H1 (cell line): ENCODE measurements at regions not wholly inside any gene's neighbourhood (a gene's known extent, or its start where the extent isn't known, plus 50 kb on each side); places are given as distances from the start of the nearest gene placed in this dataset.

Experiments used
- CTCF ChIA-PET: fragments of 300-600 bp; sonication (Branson Sonifier 250); formaldehyde crosslinking; loops from one replicate; lab custom pipeline; 2021; ENCODE audit not compliant: partially characterized antibody; lab: Charles Lee
- POLR2A ChIA-PET: fragments of 300-600 bp; sonication (Branson Sonifier 250); formaldehyde crosslinking; loops from one replicate; lab custom pipeline; 2021; ENCODE audit warnings: inconsistent platforms; ENCODE audit not compliant: partially characterized antibody; lab: Charles Lee
- DNase-seq, 2 experiments: peaks; one replicate each; pipeline versions ENCODE4 v3.0.0 to v3.0.0-alpha.2; 2010 to 2022; ENCODE audit warnings: low spot score in 2 of 2, low read depth in 1 of 2, mixed read lengths in 1 of 2
- FAIRE-seq: peaks from 2 replicates; lab custom pipeline; 2011; peaks lifted over from hg19 to GRCh38; lab: Jason Lieb, UNC
- H2AFZ ChIP-seq: 2 replicates; pipeline ENCODE4 v1.8.1; 2012; ENCODE audit warnings: low read length, inconsistent platforms
- H2AK5ac ChIP-seq: 2 replicates; pipeline ENCODE4 v1.6.1; 2013; ENCODE audit warnings: low read depth, low read length
- H2BK120ac ChIP-seq: replicated peaks from 2 replicates; pipeline ENCODE3; 2013; ENCODE audit warnings: low read depth, low read length, inconsistent platforms
- H2BK12ac ChIP-seq: 2 replicates; pipeline ENCODE4 v1.6.1; 2013; ENCODE audit warnings: low read depth, low read length
- H2BK15ac ChIP-seq: 2 replicates; pipeline ENCODE4 v1.6.1; 2013; ENCODE audit warnings: low read length
- H2BK20ac ChIP-seq: 2 replicates; pipeline ENCODE4 v1.6.1; 2013; ENCODE audit warnings: low read length
- H2BK5ac ChIP-seq: 2 replicates; pipeline ENCODE4 v1.6.1; 2013; ENCODE audit warnings: low read depth, low read length
- H3K14ac ChIP-seq: 2 replicates; pipeline ENCODE4 v1.6.1; 2013; ENCODE audit warnings: inconsistent platforms; ENCODE audit not compliant: insufficient read length
- H3K18ac ChIP-seq: 2 replicates; pipeline ENCODE4 v1.6.1; 2013; ENCODE audit warnings: low read length; ENCODE audit errors: extremely low read depth
- H3K23ac ChIP-seq: 2 replicates; pipeline ENCODE4 v1.6.1; 2013; ENCODE audit warnings: inconsistent platforms; ENCODE audit not compliant: insufficient read length
- H3K23me2 ChIP-seq: 2 replicates; pipeline ENCODE4 v1.6.1; 2013; ENCODE audit warnings: low read depth, low read length
- H3K27ac ChIP-seq: 2 replicates; pipeline ENCODE4 v1.6.1; 2011; ENCODE audit warnings: low read depth, low read length, inconsistent platforms
- H3K27me3 ChIP-seq, 4 experiments: replicated peaks in 1 of 4; 1 replicate in 1 of 4; 2 replicates in 3 of 4; pipeline versions ENCODE4 v1.6.1 to v1.8.1; 2011 to 2013; ENCODE audit warnings: low read length in 3 of 4, mild to moderate bottlenecking in 3 of 4, inconsistent platforms in 2 of 4, mixed read lengths in 2 of 4, moderate library complexity in 1 of 4; ENCODE audit not compliant: control insufficient read depth in 3 of 4, insufficient read depth in 3 of 4; ENCODE audit errors: extremely low read depth in 1 of 4
- H3K36me3 ChIP-seq, 4 experiments: 2 replicates each; pipeline versions ENCODE4 v1.6.1 to v1.8.1; 2011 to 2013; ENCODE audit warnings: mild to moderate bottlenecking in 4 of 4, low read length in 3 of 4, moderate library complexity in 2 of 4, control low read depth in 1 of 4, inconsistent platforms in 1 of 4; ENCODE audit not compliant: insufficient read depth in 4 of 4, control insufficient read depth in 2 of 4
- H3K4ac ChIP-seq: replicated peaks from 2 replicates; pipeline ENCODE3; 2013; ENCODE audit warnings: low read length, low read depth, mixed read lengths, inconsistent platforms; ENCODE audit not compliant: insufficient read length
- H3K4me1 ChIP-seq, 4 experiments: replicated peaks in 1 of 4; 1 replicate in 1 of 4; 2 replicates in 3 of 4; pipeline versions ENCODE4 v1.6.1 to v1.8.1; 2011 to 2013; ENCODE audit warnings: low read length in 3 of 4, inconsistent platforms in 2 of 4, mixed read lengths in 1 of 4; ENCODE audit not compliant: insufficient read depth in 4 of 4, control insufficient read depth in 3 of 4
- H3K4me2 ChIP-seq, 2 experiments: 2 replicates each; pipeline versions ENCODE4 v1.6.1 to v1.8.1; 2011 to 2013; ENCODE audit warnings: low read depth in 2 of 2, low read length in 2 of 2, control low read depth in 1 of 2, inconsistent platforms in 1 of 2, mild to moderate bottlenecking in 1 of 2; ENCODE audit not compliant: insufficient read depth in 1 of 2
- H3K4me3 ChIP-seq, 4 experiments: fragments of 200-600, 300-600 bp in 1 of 4; sonication (generic), shearing (Covaris generic), sonication (Bioruptor Twin) in 1 of 4; 2 replicates each; pipeline versions ENCODE4 v1.5.1 to v1.8.1; 2011 to 2016; ENCODE audit warnings: low read length in 4 of 4, low read depth in 3 of 4, control low read depth in 2 of 4, inconsistent platforms in 2 of 4, mild to moderate bottlenecking in 2 of 4, mixed read lengths in 1 of 4, moderate library complexity in 1 of 4; ENCODE audit not compliant: insufficient read depth in 2 of 4; ENCODE audit errors: extremely low read depth in 1 of 4
- H3K56ac ChIP-seq: replicated peaks from 2 replicates; pipeline ENCODE3; 2013; ENCODE audit warnings: low read depth, mild to moderate bottlenecking, mixed read lengths, low read length, inconsistent platforms; ENCODE audit not compliant: insufficient read length
- H3K79me1 ChIP-seq: 2 replicates; pipeline ENCODE4 v1.6.1; 2013; ENCODE audit warnings: low read depth, low read length, control low read depth
- H3K79me2 ChIP-seq, 2 experiments: 2 replicates each; pipeline versions ENCODE4 v1.6.1 to v1.8.1; 2012 to 2013; ENCODE audit warnings: low read length in 2 of 2, mild to moderate bottlenecking in 2 of 2, inconsistent platforms in 1 of 2; ENCODE audit not compliant: insufficient read depth in 2 of 2, control insufficient read depth in 1 of 2
- H3K9ac ChIP-seq, 4 experiments: replicated peaks in 1 of 4; 1 replicate in 1 of 4; 2 replicates in 3 of 4; pipeline versions ENCODE4 v1.6.1 to v1.8.1; 2011 to 2013; ENCODE audit warnings: low read depth in 3 of 4, low read length in 3 of 4, control low read depth in 2 of 4, mild to moderate bottlenecking in 2 of 4, moderate library complexity in 2 of 4, inconsistent platforms in 1 of 4; ENCODE audit errors: extremely low read depth in 1 of 4
- H3K9me3 ChIP-seq, 2 experiments: 2 replicates each; pipeline versions ENCODE4 v1.6.1 to v1.8.1; 2012 to 2013; ENCODE audit warnings: mild to moderate bottlenecking in 2 of 2, moderate library complexity in 2 of 2, control low read depth in 1 of 2, inconsistent platforms in 1 of 2, low read depth in 1 of 2, low read length in 1 of 2, mixed read lengths in 1 of 2; ENCODE audit not compliant: insufficient read depth in 2 of 2
- H4K20me1 ChIP-seq, 2 experiments: replicated peaks in 1 of 2; 2 replicates each; pipeline versions ENCODE3 to v1.8.1; 2011 to 2013; ENCODE audit warnings: inconsistent platforms in 2 of 2, low read length in 2 of 2, mild to moderate bottlenecking in 1 of 2; ENCODE audit not compliant: insufficient read depth in 2 of 2, control insufficient read depth in 1 of 2
- H4K5ac ChIP-seq: 2 replicates; pipeline ENCODE4 v1.6.1; 2013; ENCODE audit warnings: low read length, low read depth, mixed read lengths, inconsistent platforms; ENCODE audit not compliant: insufficient read length
- H4K8ac ChIP-seq: 2 replicates; pipeline ENCODE4 v1.8.0; 2013; ENCODE audit warnings: mild to moderate bottlenecking, moderate library complexity, low read length, inconsistent platforms; ENCODE audit not compliant: insufficient read depth; ENCODE audit errors: extremely low read depth
- H4K91ac ChIP-seq: replicated peaks from 2 replicates; pipeline ENCODE3; 2013; ENCODE audit warnings: low read length, mixed read lengths, inconsistent platforms; ENCODE audit not compliant: insufficient read length
- ATF3 ChIP-seq: IDR thresholded peaks from 2 replicates; pipeline ENCODE4 v1.6.1; 2011; ENCODE audit warnings: low read depth, mild to moderate bottlenecking, low read length; ENCODE audit not compliant: insufficient read depth
- CBX8 ChIP-seq: fragments of 300-800, 300-1000 bp; sonication (generic); IDR thresholded peaks from 2 replicates; pipeline ENCODE4 v1.7.1; 2016; ENCODE audit warnings: low read depth, low read length, borderline replicate concordance
- CHD1 ChIP-seq: IDR thresholded peaks from 2 replicates; pipeline ENCODE4 v1.6.1; 2012; ENCODE audit warnings: low read depth, low read length, improper control_type of control experiment
- CTBP2 ChIP-seq: IDR thresholded peaks from 2 replicates; pipeline ENCODE4 v1.7.0; 2011; ENCODE audit warnings: borderline replicate concordance, mild to moderate bottlenecking, moderate library complexity, mixed read lengths, low read length; ENCODE audit not compliant: insufficient read depth, insufficient read length
- EZH2 ChIP-seq: fragments of 200-600 bp; sonication (generic); IDR thresholded peaks from 2 replicates; pipeline ENCODE4 v1.7.1; 2012; ENCODE audit warnings: low read depth, mild to moderate bottlenecking, moderate library complexity, low read length, inconsistent platforms; ENCODE audit not compliant: severe bottlenecking
- POLR2A ChIP-seq, 2 experiments: IDR thresholded peaks; 1 replicate in 1 of 2; 2 replicates in 1 of 2; pipeline ENCODE4 v1.6.1; 2011; ENCODE audit warnings: low read depth in 2 of 2, low read length in 2 of 2, mild to moderate bottlenecking in 2 of 2; ENCODE audit errors: control extremely low read depth in 1 of 2
- RAD21 ChIP-seq, 2 experiments: IDR thresholded peaks in 1 of 2; conservative IDR thresholded peaks in 1 of 2; 2 replicates each; pipeline ENCODE4 v1.6.1; 2011; ENCODE audit warnings: low read depth in 2 of 2, low read length in 2 of 2, improper control_type of control experiment in 1 of 2, inconsistent platforms in 1 of 2, mild to moderate bottlenecking in 1 of 2, moderate library complexity in 1 of 2
- RBBP5 ChIP-seq: IDR thresholded peaks from 2 replicates; pipeline ENCODE4 v1.7.1; 2012; ENCODE audit warnings: low read depth, mild to moderate bottlenecking, inconsistent platforms, low read length, moderate library complexity, borderline replicate concordance
- RFX5 ChIP-seq: IDR thresholded peaks from 2 replicates; pipeline ENCODE4 v1.6.1; 2011; ENCODE audit warnings: low read depth, low read length, improper control_type of control experiment, borderline replicate concordance
- SIN3A ChIP-seq, 2 experiments: IDR thresholded peaks in 1 of 2; conservative IDR thresholded peaks in 1 of 2; 2 replicates each; pipeline ENCODE4 v1.6.1; 2011 to 2012; ENCODE audit warnings: low read length in 2 of 2, improper control_type of control experiment in 1 of 2, low read depth in 1 of 2, mild to moderate bottlenecking in 1 of 2
- SUZ12 ChIP-seq: fragments of 200-600 bp; sonication (generic); IDR thresholded peaks from 2 replicates; pipeline ENCODE4 v1.6.1; 2012; ENCODE audit warnings: mild to moderate bottlenecking, inconsistent platforms, low read length, moderate library complexity, mixed read lengths
- TEAD4 ChIP-seq: IDR thresholded peaks from 2 replicates; pipeline ENCODE4 v1.6.1; 2012; ENCODE audit warnings: low read depth, low read length, inconsistent platforms, mixed read lengths
- WGBS, 2 experiments: shearing (Covaris generic) in 1 of 2; methylation state at CpG; one replicate each; pipeline versions ENCODE4 v1.1.6 to v1.1.7; 2013 to 2015; ENCODE audit warnings: low lambda C conversion rate in 2 of 2, mixed read lengths in 2 of 2, inconsistent platforms in 1 of 2, low coverage in 1 of 2, missing lambda C conversion rate in 1 of 2; ENCODE audit not compliant: insufficient replicate concordance in 2 of 2, insufficient coverage in 1 of 2, insufficient read length in 1 of 2; ENCODE audit errors: extremely low coverage in 1 of 2, missing lambda C conversion rate in 1 of 2; 5-methylcytosine and 5-hydroxymethylcytosine counted together
- TF ChIP-seq, protein P1 (sequence below): IDR thresholded peaks from 2 replicates; pipeline ENCODE4 v1.6.1; 2012; ENCODE audit warnings: inconsistent platforms

DNA sequence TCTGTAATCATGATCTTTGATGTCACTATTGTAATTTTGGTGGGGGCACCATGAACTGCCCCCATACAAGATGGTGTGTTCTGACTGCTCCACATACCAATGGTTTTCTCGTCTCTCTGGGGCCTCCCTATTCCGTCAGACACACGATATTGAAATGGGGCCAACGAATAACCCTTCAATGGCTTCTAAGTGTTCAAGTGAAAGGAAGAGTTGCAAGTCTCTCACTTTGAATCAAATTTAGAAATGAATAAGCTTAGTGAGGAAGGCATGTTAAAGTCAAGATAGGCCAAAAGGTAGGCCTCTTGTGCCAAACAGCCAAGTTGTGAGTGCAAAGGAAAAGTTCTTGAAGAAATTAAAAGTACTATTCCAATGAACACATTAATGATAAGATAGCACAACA lies 205.4 kb downstream of the SPRY1 start:
- H3K9me3 ChIP-seq: no peaks in the 10 kb centered on the region
- H4K91ac ChIP-seq: no peak overlapping the region
- no peaks in the 10 kb centered on the region for H3K79me2 ChIP-seq
- H3K56ac ChIP-seq: no peak overlapping the region
- POLR2A ChIA-PET: no interaction called here
- no peak overlapping the region for H2AK5ac ChIP-seq
- FAIRE-seq (no peak), DNase-seq (no peak)
- H3K9ac ChIP-seq: no peak overlapping the region
- H4K20me1 ChIP-seq: no peaks in the 10 kb centered on the region
- 83% methylated on average over 4 of the region's 4 CpGs; no CpG with 5 or more reads in 1 of the 2 experiments for WGBS, 2 experiments
- no peaks in the 10 kb centered on the region for H3K36me3 ChIP-seq
- no peaks in the 10 kb centered on the region for H3K79me1 ChIP-seq
- no peak overlapping the region for H3K14ac ChIP-seq
- H3K27ac ChIP-seq: no peak overlapping the region
- no peak overlapping the region for H4K5ac ChIP-seq
- H2BK12ac ChIP-seq: no peak overlapping the region
- no peak overlapping the region for H2AFZ ChIP-seq
- H2BK5ac ChIP-seq: no peak overlapping the region
- no peak overlapping the region for H3K18ac ChIP-seq
- H2BK120ac ChIP-seq: no peak overlapping the region
- no peak overlapping the region for H3K4me3 ChIP-seq
- H3K23me2 ChIP-seq: no peaks in the 10 kb centered on the region
- CTCF ChIA-PET: interaction anchor here (0.7 to 1.7 kb wide), 2 partner anchors 15 to 252 kb away, joined by 3 to 4 read pairs; no protein-coding TSS in a partner anchor
- no peaks in the 10 kb centered on the region for H3K27me3 ChIP-seq
- H2BK20ac ChIP-seq: no peak overlapping the region
- H2BK15ac ChIP-seq: no peak overlapping the region
- H3K4me1 ChIP-seq: peaks cover 0 to 11% (median 2%) of the 10 kb centered on the region in 4 experiments; a peak in 2 of 7 replicates
- H3K4me2 ChIP-seq: no peak overlapping the region
- no peak overlapping the region for H3K23ac ChIP-seq
- H4K8ac ChIP-seq: no peak overlapping the region
- H3K4ac ChIP-seq: no peak overlapping the region
- TF ChIP-seq EZH2: no peak
- no peak for TF ChIP-seq SIN3A (conservative IDR thresholded peaks at IDR 0.05 in 1 of 2, IDR thresholded peaks at IDR 0.05 in 1 of 2; ENCODE audit: low read depth in 1 of 2, low read length in 2 of 2)
- no peak for TF ChIP-seq CBX8
- no peak for TF ChIP-seq RFX5
- TF ChIP-seq SUZ12: no peak
- TF ChIP-seq RAD21 (IDR thresholded peaks at IDR 0.05 in 1 of 2, conservative IDR thresholded peaks at IDR 0.05 in 1 of 2; ENCODE audit: low read depth in 2 of 2, low read length in 2 of 2): no peak
- TF ChIP-seq RBBP5: no peak
- TF ChIP-seq TEAD4: no peak
- TF ChIP-seq ATF3: no peak
- TF ChIP-seq, protein P1, sequence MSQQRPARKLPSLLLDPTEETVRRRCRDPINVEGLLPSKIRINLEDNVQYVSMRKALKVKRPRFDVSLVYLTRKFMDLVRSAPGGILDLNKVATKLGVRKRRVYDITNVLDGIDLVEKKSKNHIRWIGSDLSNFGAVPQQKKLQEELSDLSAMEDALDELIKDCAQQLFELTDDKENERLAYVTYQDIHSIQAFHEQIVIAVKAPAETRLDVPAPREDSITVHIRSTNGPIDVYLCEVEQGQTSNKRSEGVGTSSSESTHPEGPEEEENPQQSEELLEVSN: no peak
- TF ChIP-seq CTBP2: no peak
- TF ChIP-seq POLR2A (IDR thresholded peaks at IDR 0.05; ENCODE audit: control extremely low read depth in 1 of 2, low read depth in 2 of 2, low read length in 2 of 2): no peak
- TF ChIP-seq CHD1: no peak
